ENCODE measurements at regions not wholly inside any gene's neighbourhood (a gene's known extent, or its start where the extent isn't known, plus 50 kb on each side); places are given as distances from the start of the nearest gene placed in this dataset.

DNA sequence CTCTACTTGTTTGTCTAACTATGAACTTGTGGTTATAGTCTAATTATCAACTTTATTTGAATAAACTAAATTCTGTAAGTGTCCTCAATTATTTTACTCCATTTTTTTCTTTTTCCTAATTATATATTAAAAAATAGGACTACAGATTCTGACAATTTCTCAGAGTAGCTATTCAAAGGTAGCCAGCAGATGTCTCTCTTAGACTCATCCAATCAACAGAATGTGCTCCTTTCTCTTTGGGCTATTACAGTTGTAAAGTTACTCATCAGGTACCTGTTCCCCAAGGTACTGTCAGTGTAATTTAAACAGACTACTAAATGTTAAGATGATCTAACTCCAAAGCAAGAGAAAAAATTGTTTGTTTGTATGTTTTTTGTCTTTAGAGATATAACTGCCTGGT lies 248.6 kb downstream of the PCDH18 start:
- Mint-ChIP-seq H3K27ac (ENCODE audit: low read depth) (no peak overlapping the region), H3K4me3 (no peak overlapping the region)
- DNase-seq (ENCODE audit: low spot score in 2 of 2): no peak

DNA sequence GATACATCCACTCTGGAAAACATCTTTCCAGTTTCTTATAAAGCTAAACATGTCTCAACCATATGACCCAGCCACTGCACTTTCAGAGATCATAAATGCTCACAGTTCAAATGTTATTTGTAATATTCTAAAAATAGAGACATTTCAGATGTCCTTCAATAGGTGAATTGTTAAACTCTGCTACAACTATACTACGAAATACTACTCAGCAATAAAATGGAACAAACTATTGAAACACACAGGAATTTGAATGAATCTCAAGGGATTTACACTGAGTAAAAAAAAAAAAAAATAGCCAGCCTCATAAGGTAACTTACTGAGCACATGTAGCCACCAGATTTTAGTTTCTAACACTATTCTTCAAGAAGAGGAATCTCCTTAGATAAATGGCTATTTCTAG lies 253.9 kb downstream of the PCDH18 start:
- ATAC-seq (replicated peaks; ENCODE audit: extremely low read depth, poor library complexity, severe bottlenecking) (no peak), DNase-seq (ENCODE audit: low spot score in 2 of 2) (no peak)
- Mint-ChIP-seq H3K36me3 (ENCODE audit: insufficient read depth) (no peaks in the 10 kb centered on the region), H3K27ac (ENCODE audit: low read depth) (no peak overlapping the region), H3K27me3 (no peaks in the 10 kb centered on the region), H3K4me1 (no peaks in the 10 kb centered on the region), H3K4me3 (no peak overlapping the region), H3K9me3 (peaks cover 18% of the 10 kb centered on the region)

More for the DNA sequence above, 248.6 kb downstream of the PCDH18 start:
- H3K4me1 Mint-ChIP-seq: no peaks in the 10 kb centered on the region
- H3K27me3 Mint-ChIP-seq: no peaks in the 10 kb centered on the region
- no peak for ATAC-seq (replicated peaks; ENCODE audit: extremely low read depth, poor library complexity, severe bottlenecking)
- peaks cover 22% of the 10 kb centered on the region for H3K9me3 Mint-ChIP-seq
- H3K36me3 Mint-ChIP-seq (ENCODE audit: insufficient read depth): no peaks in the 10 kb centered on the region

DNA sequence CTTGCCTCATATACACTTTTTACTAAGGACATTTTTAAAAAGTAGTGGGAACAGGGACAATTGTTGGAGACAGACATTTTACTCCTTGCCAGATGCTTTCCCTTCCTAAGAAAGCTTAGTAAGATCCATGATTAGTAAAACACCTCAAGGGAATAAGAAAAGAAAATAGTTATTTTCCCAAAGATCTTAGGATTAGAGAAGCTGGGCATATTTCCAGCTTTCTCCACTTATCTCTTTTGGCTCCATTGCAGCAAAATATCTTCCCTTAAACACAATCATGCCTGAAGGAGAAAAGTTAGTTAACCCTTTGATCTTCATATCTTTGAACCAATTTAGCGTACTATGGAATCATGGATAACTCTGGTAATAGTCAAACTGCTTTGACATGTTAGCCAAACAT lies 257.9 kb downstream of the PCDH18 start:
- Mint-ChIP-seq H3K9me3 (peaks cover 13% of the 10 kb centered on the region), H3K36me3 (ENCODE audit: insufficient read depth) (no peaks in the 10 kb centered on the region), H3K4me3 (no peak overlapping the region), H3K27ac (ENCODE audit: low read depth) (no peak overlapping the region), H3K27me3 (no peaks in the 10 kb centered on the region), H3K4me1 (no peaks in the 10 kb centered on the region)
- DNase-seq (ENCODE audit: low spot score in 2 of 2) (no peak), ATAC-seq (replicated peaks; ENCODE audit: extremely low read depth, poor library complexity, severe bottlenecking) (no peak)

DNA sequence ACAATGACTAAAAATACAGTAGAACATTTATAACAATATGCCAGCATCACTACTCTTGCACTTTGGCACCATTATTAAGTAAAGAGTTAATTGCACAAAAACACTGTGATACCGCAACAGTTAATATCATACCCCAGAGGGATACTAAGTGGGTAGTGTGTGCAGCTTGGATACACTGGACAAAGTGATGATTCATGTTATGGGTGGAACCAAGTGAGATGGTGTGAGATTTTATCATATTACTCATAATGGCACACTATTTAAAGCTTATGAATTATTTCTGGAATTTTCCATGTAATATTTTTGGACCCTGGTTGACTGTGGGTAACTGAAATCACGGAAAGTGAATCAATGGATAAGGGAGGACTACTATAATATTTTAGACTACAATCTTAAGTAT lies 265.3 kb downstream of the PCDH18 start:
- DNase-seq (ENCODE audit: low spot score in 2 of 2) (no peak), ATAC-seq (replicated peaks; ENCODE audit: extremely low read depth, poor library complexity, severe bottlenecking) (no peak)
- Mint-ChIP-seq H3K4me1 (no peaks in the 10 kb centered on the region), H3K27ac (ENCODE audit: low read depth) (no peak overlapping the region), H3K27me3 (no peaks in the 10 kb centered on the region), H3K9me3 (peaks cover 10% of the 10 kb centered on the region), H3K36me3 (ENCODE audit: insufficient read depth) (no peaks in the 10 kb centered on the region), H3K4me3 (no peak overlapping the region)

DNA sequence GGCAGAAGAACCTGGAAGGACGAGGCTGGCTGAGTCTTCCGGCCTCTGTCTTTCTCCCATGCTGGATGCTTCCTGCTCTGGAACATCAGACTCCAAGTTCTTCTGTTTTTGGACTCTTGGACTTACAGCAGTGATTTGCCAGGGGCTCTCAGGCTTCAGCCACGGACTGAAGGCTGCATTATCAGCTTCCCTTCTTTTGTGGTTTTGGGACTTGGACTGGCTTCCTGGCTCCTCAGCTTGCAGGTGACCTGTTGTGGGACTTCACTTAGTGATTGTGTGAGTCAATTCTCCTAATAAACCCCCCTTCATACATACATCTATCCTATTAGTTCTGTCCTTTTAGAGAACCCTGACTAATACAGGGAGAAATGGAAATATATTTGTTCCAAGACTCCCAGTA lies 265.8 kb downstream of the PCDH18 start:
- Mint-ChIP-seq H3K4me1 (no peaks in the 10 kb centered on the region), H3K27me3 (no peaks in the 10 kb centered on the region), H3K4me3 (no peak overlapping the region), H3K36me3 (ENCODE audit: insufficient read depth) (no peaks in the 10 kb centered on the region), H3K27ac (ENCODE audit: low read depth) (no peak overlapping the region), H3K9me3 (peaks cover 10% of the 10 kb centered on the region)
- no peak for DNase-seq (ENCODE audit: low spot score in 2 of 2)
- ATAC-seq (replicated peaks; ENCODE audit: extremely low read depth, poor library complexity, severe bottlenecking): no peak

DNA sequence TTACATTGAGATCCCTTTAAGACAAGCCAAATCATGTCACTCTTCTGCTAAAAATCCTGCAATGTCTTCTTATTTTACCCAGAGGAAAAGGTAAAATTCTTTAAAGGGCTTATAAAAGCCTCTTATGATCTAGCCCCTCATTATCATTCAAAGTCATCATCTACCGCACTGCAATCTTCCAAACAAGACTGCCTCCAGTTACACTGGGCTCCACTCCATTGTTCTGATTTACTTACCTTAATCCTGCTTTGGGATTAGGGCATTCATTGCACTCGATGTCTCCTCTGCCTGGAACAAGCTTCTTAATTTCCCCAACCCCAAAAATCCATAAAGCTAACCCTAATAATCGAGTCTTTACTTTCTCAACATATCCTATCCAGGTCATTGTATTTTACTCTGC lies 269.1 kb downstream of the PCDH18 start:
- H3K9me3 Mint-ChIP-seq: peaks cover 10% of the 10 kb centered on the region
- H3K27me3 Mint-ChIP-seq: no peaks in the 10 kb centered on the region
- H3K27ac Mint-ChIP-seq (ENCODE audit: low read depth): no peak overlapping the region
- H3K4me3 Mint-ChIP-seq: no peak overlapping the region
- ATAC-seq (replicated peaks; ENCODE audit: extremely low read depth, poor library complexity, severe bottlenecking) (no peak), DNase-seq (ENCODE audit: low spot score in 2 of 2) (no peak)
- no peaks in the 10 kb centered on the region for H3K36me3 Mint-ChIP-seq (ENCODE audit: insufficient read depth)
- no peaks in the 10 kb centered on the region for H3K4me1 Mint-ChIP-seq

DNA sequence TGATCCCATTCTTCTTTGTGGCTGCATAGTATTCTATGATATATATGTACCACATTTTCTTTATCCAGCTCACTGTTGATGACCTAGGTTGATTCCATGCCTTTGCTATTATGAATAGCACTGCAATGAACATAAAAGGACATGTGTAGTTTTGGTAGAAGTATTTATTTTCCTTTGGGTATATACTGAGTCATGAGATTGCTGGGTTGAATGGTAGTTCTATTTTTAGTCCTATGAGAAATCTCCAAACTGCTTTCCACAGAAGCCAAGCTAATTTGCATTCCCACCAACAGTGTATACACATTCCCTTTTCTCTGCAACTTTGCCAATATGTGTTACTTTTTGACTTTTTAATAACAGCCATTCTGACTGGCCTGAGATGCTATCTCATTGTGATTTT lies 278.3 kb downstream of the PCDH18 start:
- no peak for ATAC-seq (replicated peaks; ENCODE audit: extremely low read depth, poor library complexity, severe bottlenecking)
- H3K4me1 Mint-ChIP-seq: no peaks in the 10 kb centered on the region

DNA sequence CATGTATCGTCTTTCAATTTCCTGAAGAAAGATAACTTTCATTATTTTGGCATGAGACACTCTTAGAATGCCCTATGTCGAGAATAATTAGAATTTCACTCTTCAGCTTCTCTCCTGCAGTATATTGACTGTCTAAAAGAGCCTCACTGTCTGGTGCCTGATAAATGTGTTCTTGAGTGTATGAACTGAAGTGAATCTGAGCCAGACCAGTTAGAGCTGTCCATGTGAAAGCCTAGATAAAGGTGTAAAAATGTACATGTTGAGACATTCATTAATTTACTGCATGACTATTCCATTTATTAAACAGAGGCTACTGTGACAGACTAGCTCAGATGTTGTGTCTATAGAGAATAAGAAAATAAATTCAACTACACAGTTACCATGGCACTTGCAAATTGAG lies 283.2 kb downstream of the PCDH18 start:
- DNase-seq (ENCODE audit: low spot score in 2 of 2): no peak
- H3K4me3 Mint-ChIP-seq: no peak overlapping the region
- H3K4me1 Mint-ChIP-seq: no peaks in the 10 kb centered on the region
- H3K9me3 Mint-ChIP-seq: peaks cover 11% of the 10 kb centered on the region
- no peaks in the 10 kb centered on the region for H3K36me3 Mint-ChIP-seq (ENCODE audit: insufficient read depth)
- no peak overlapping the region for H3K27ac Mint-ChIP-seq (ENCODE audit: low read depth)
- ATAC-seq (replicated peaks; ENCODE audit: extremely low read depth, poor library complexity, severe bottlenecking): no peak
- no peaks in the 10 kb centered on the region for H3K27me3 Mint-ChIP-seq

More for the DNA sequence above, 278.3 kb downstream of the PCDH18 start:
- no peaks in the 10 kb centered on the region for H3K27me3 Mint-ChIP-seq
- no peak overlapping the region for H3K27ac Mint-ChIP-seq (ENCODE audit: low read depth)
- no peak overlapping the region for H3K4me3 Mint-ChIP-seq
- peaks cover 5% of the 10 kb centered on the region for H3K9me3 Mint-ChIP-seq
- no peaks in the 10 kb centered on the region for H3K36me3 Mint-ChIP-seq (ENCODE audit: insufficient read depth)
- DNase-seq (ENCODE audit: low spot score in 2 of 2): no peak

DNA sequence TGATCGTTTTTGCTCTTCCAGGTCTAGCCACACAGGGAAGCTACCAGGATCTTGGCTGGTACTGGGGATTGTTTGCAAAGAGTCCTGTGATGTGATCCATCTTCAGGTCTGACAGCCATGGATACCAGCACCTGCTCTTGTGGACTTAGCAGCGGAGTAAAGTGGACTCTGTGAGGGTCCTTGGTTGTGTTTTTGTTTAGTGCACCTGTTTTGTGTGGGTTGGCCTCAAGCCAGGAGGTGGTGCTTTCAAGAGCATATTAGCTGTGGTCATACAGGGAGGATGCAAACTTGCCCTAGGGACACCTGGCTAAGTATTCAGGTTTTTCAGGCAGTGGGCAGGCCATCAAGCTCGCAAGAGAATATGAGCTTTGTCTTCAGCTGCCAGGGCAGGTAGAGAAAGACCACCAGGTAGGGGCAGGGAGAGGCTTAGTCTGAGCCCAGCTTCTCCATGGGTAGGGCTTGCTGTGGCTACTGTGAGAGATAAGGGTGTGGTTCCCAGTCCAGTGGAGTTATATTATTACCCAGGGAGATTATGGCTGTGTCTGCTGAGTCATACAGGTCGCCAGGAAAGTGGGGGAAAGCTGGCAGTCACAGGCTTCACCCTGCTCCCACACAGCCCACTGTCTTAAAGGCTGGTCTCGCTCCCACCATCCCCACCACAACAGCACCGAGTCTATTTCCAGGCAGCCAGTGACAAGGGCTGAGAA lies 293.7 kb downstream of the PCDH18 start:
- no peaks in the 10 kb centered on the region for H3K4me1 Mint-ChIP-seq
- no peaks in the 10 kb centered on the region for H3K27me3 Mint-ChIP-seq
- no peak for ATAC-seq (replicated peaks; ENCODE audit: extremely low read depth, poor library complexity, severe bottlenecking)
- DNase-seq (ENCODE audit: low spot score in 2 of 2): no peak
- H3K9me3 Mint-ChIP-seq: peaks cover 19% of the 10 kb centered on the region
- H3K36me3 Mint-ChIP-seq (ENCODE audit: insufficient read depth): no peaks in the 10 kb centered on the region
- H3K4me3 Mint-ChIP-seq: no peak overlapping the region
- no peak overlapping the region for H3K27ac Mint-ChIP-seq (ENCODE audit: low read depth)

DNA sequence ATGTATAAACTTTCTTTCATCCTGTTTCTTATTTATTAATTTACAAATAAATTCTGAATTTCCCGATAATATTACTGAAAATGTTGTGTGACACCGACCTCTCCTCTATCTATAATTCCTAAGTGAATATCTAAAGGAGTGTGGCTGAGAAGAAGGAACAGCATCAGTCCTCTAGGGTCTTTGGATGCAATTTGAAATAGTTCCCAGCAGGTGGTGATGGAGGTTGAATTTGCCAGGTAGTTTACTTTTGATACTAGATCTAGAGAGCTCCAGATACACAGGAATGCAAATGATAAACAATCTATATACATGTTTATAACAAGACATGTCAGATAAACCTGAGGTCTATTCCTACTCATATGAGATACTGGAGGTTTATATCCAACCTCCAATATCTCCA lies 305.4 kb downstream of the PCDH18 start:
- Mint-ChIP-seq H3K9me3 (no peaks in the 10 kb centered on the region), H3K36me3 (ENCODE audit: insufficient read depth) (no peaks in the 10 kb centered on the region), H3K27ac (ENCODE audit: low read depth) (no peak overlapping the region), H3K4me1 (no peaks in the 10 kb centered on the region), H3K27me3 (no peaks in the 10 kb centered on the region), H3K4me3 (no peak overlapping the region)
- ATAC-seq (replicated peaks; ENCODE audit: extremely low read depth, poor library complexity, severe bottlenecking) (no peak), DNase-seq (ENCODE audit: low spot score in 2 of 2) (no peak)

DNA sequence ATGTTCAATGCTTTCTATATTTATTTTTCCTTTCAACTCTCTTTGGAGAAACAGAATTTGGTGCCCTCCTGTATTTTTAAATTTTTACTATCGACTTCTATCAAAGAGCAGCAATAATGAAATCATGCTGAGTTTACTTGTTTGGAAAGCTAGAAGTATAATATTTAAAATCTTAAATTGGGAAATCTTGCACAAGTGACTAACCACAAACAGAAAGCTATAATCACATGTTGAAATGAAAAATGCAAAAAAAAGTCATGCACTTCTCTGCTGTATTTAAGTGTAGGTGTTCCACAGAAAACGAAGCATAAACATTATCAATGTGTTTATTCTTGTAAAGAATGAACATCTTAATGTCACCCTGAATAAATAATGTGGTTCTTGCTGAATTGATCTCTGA lies 306.1 kb downstream of the PCDH18 start:
- Mint-ChIP-seq H3K36me3 (ENCODE audit: insufficient read depth) (no peaks in the 10 kb centered on the region), H3K9me3 (no peaks in the 10 kb centered on the region), H3K4me3 (no peak overlapping the region), H3K27ac (ENCODE audit: low read depth) (no peak overlapping the region), H3K4me1 (no peaks in the 10 kb centered on the region), H3K27me3 (no peaks in the 10 kb centered on the region)
- no peak for DNase-seq (ENCODE audit: low spot score in 2 of 2)
- ATAC-seq (replicated peaks; ENCODE audit: extremely low read depth, poor library complexity, severe bottlenecking): no peak

DNA sequence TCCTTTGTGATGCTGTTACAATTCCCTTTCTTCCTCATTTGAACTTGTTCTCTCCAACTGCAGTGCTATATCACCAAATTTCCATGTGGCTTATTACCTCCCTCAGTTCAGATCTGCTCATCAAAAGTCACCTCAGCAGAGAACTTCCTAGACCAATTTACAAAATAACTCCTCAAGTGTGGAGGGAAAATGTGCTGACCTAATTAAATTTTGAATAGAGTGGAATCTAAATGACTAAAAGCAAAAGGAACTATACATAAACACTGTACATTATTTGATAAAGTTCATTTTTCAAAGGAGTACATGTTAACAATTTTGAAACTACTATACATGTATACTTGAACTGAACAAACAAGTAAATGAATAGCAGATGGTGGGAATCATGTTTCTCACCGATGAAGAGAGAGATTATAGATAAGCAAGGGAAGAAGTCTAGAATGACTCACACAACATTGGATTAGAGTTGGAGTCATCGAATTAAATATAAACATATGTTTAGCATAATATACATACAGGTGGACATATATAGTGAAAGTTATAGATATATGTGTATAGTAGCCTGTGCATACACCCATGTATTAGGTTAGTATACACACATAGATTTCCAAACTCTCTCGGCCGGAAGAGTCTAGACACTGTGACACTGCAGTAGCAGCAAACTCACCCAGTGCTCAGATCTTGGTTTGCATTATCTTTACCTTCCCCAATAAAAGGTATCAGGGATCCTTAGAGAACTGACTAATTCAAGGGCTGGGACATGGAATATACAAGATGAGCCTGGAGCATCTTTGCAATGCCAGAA lies 318.7 kb downstream of the PCDH18 start:
- Mint-ChIP-seq H3K4me1 (no peaks in the 10 kb centered on the region), H3K4me3 (no peak overlapping the region), H3K27ac (ENCODE audit: low read depth) (no peak overlapping the region), H3K36me3 (ENCODE audit: insufficient read depth) (no peaks in the 10 kb centered on the region), H3K27me3 (no peaks in the 10 kb centered on the region), H3K9me3 (peaks cover 17% of the 10 kb centered on the region)
- no peak for DNase-seq (ENCODE audit: low spot score in 2 of 2)
- ATAC-seq (replicated peaks; ENCODE audit: extremely low read depth, poor library complexity, severe bottlenecking): no peak

DNA sequence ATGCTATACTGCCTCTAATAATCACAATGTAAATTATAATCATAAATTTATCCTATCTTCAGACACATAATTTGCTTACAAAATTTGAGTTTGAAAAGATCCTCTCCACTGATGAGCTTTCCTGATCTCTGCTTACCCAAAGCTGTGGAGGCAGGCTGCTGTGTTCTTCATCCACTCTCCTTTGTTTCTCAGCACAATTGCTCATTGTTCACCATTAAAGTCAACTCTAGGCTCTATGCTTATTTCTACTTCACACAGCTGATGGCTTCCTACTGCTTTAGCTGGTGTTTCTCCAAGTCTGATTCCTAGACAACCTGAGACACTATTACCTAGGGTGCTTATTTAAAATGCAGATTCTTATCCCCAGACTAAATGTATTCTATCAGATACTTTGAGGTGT lies 319.7 kb downstream of the PCDH18 start:
- no peaks in the 10 kb centered on the region for H3K36me3 Mint-ChIP-seq (ENCODE audit: insufficient read depth)
- no peaks in the 10 kb centered on the region for H3K4me1 Mint-ChIP-seq

More for the DNA sequence above, 319.7 kb downstream of the PCDH18 start:
- Mint-ChIP-seq H3K27me3 (no peaks in the 10 kb centered on the region), H3K4me3 (no peak overlapping the region), H3K27ac (ENCODE audit: low read depth) (no peak overlapping the region), H3K9me3 (peaks cover 16% of the 10 kb centered on the region)
- ATAC-seq (replicated peaks; ENCODE audit: extremely low read depth, poor library complexity, severe bottlenecking) (no peak), DNase-seq (ENCODE audit: low spot score in 2 of 2) (no peak)

Measured in central memory CD8-positive, alpha-beta T cell (primary cell).